GM12878 (cell line): ENCODE measurements at regions not wholly inside any gene's neighbourhood (a gene's known extent, or its start where the extent isn't known, plus 50 kb on each side); places are given as distances from the start of the nearest gene placed in this dataset.

ENCODE experiments used
- ATAC-seq: fragments of 200-7000 bp; cut with Tn5 transposase; 3 replicates; pipeline ENCODE4 v1.9.1; 2020; ENCODE audit warnings: mild to moderate bottlenecking, moderate library complexity
- BruUV-seq: library from RNA; stranded (reverse); fragments of 400-500 nt; replicated peaks from 2 replicates; lab custom pipeline; 2021; lab: Mats Ljungman, UMichigan
- CTCF ChIA-PET: fragments of 300-600 bp; sonication (Branson Sonifier 250); formaldehyde crosslinking; extraction: SDS; loops from one replicate; lab custom pipeline; 2021; ENCODE audit warnings: inconsistent platforms; lab: Yijun Ruan, JAX
- POLR2A ChIA-PET: fragments of 350-600 bp; formaldehyde crosslinking; extraction: SDS; loops from one replicate; lab custom pipeline; 2021; ENCODE audit warnings: inconsistent platforms; lab: Charles Lee
- RAD21 ChIA-PET: fragments of 300-600 bp; sonication (Branson Sonifier 250); formaldehyde crosslinking; loops from one replicate; lab custom pipeline; 2023; ENCODE audit warnings: antibody characterized with exemption; ENCODE audit not compliant: unreplicated experiment; lab: Charles Lee
- SMC1A ChIA-PET: fragments of 300-600 bp; sonication (Branson Sonifier 250); formaldehyde crosslinking; loops from one replicate; lab custom pipeline; 2023; ENCODE audit not compliant: unreplicated experiment, uncharacterized antibody; lab: Charles Lee
- DNase-seq: peaks from one replicate; pipeline ENCODE4 v3.0.0-alpha.2; 2011; ENCODE audit warnings: low read depth, low spot score
- FAIRE-seq: peaks from 3 replicates; lab custom pipeline; 2011; peaks lifted over from hg19 to GRCh38; lab: Jason Lieb, UNC
- H2AFZ ChIP-seq: 2 replicates; pipeline ENCODE4 v1.6.0; 2011; ENCODE audit warnings: low read depth, low read length, control low read depth; ENCODE audit not compliant: control insufficient read depth
- H3K27ac ChIP-seq: 2 replicates; pipeline ENCODE4 v1.5.1; 2011; ENCODE audit warnings: control low read depth; ENCODE audit not compliant: control insufficient read depth, insufficient read depth
- H3K27me3 ChIP-seq, 2 experiments: replicated peaks in 1 of 2; 2 replicates each; pipeline versions ENCODE4 v1.6.0 to v1.6.1; 2011; ENCODE audit warnings: low read length in 1 of 2; ENCODE audit not compliant: control insufficient read depth in 2 of 2, insufficient read depth in 2 of 2
- H3K36me3 ChIP-seq, 2 experiments: 2 replicates each; pipeline ENCODE4 v1.5.1; 2011; ENCODE audit warnings: low read length in 1 of 2; ENCODE audit not compliant: control insufficient read depth in 2 of 2, insufficient read depth in 2 of 2
- H3K4me1 ChIP-seq: 2 replicates; pipeline ENCODE4 v1.6.1; 2011; ENCODE audit warnings: mild to moderate bottlenecking, low read length, moderate library complexity, mixed read lengths; ENCODE audit not compliant: control insufficient read depth, insufficient read depth
- H3K4me2 ChIP-seq: 2 replicates; pipeline ENCODE4 v1.6.0; 2011; ENCODE audit warnings: control low read depth; ENCODE audit not compliant: control insufficient read depth, insufficient read depth
- H3K4me3 ChIP-seq: fragments of 200-600 bp; sonication (generic); 2 replicates; pipeline ENCODE4 v1.5.1; 2016
- H3K79me2 ChIP-seq: 2 replicates; pipeline ENCODE4 v1.6.0; 2011; ENCODE audit warnings: low read length; ENCODE audit not compliant: control insufficient read depth, insufficient read depth
- H3K9ac ChIP-seq: 2 replicates; pipeline ENCODE4 v1.8.0; 2011; ENCODE audit warnings: low read length, control low read depth, mixed read lengths; ENCODE audit not compliant: control insufficient read depth, insufficient read depth
- H3K9me3 ChIP-seq: replicated peaks from 3 replicates; pipeline ENCODE4 v1.5.1; 2011; ENCODE audit warnings: mild to moderate bottlenecking, low read length; ENCODE audit not compliant: control insufficient read depth, insufficient read depth
- H4K20me1 ChIP-seq: 2 replicates; pipeline ENCODE4 v1.6.0; 2011; ENCODE audit not compliant: control insufficient read depth, insufficient read depth
- ASH2L ChIP-seq: fragments of 300-600, 200-600 bp; sonication (generic); IDR thresholded peaks from 2 replicates; pipeline ENCODE4 v1.6.1; 2017; ENCODE audit warnings: low read depth, mild to moderate bottlenecking, borderline replicate concordance
- ATF3 ChIP-seq: IDR thresholded peaks from 2 replicates; pipeline ENCODE4 v1.6.1; 2011; ENCODE audit warnings: low read depth, mild to moderate bottlenecking, low read length, moderate library complexity, borderline replicate concordance; ENCODE audit errors: extremely low read depth
- NR2C2 ChIP-seq: IDR thresholded peaks from 2 replicates; pipeline ENCODE4 v1.6.1; 2011; ENCODE audit warnings: borderline replicate concordance, low read depth; ENCODE audit not compliant: control insufficient read depth, insufficient read length
- PKNOX1 ChIP-seq: fragments of 450-650 bp; IDR thresholded peaks from 2 replicates; pipeline ENCODE4 v1.6.1; 2016; ENCODE audit warnings: mild to moderate bottlenecking
- RELB ChIP-seq: fragments of 450-650 bp; IDR thresholded peaks from 2 replicates; pipeline ENCODE4 v1.6.1; 2017; ENCODE audit warnings: low read depth, mild to moderate bottlenecking, moderate library complexity
- WRNIP1 ChIP-seq: IDR thresholded peaks from 2 replicates; pipeline ENCODE4 v1.6.1; 2011; ENCODE audit warnings: low read depth, low read length, improper control_type of control experiment, borderline replicate concordance
- ZNF622 ChIP-seq: fragments of 450-650 bp; IDR thresholded peaks from 2 replicates; pipeline ENCODE4 v1.6.1; 2017; ENCODE audit warnings: mild to moderate bottlenecking, inconsistent platforms
- WGBS: methylation state at CpG from one replicate; pipeline ENCODE4 v1.1.6; 2016; ENCODE audit warnings: low lambda C conversion rate; ENCODE audit not compliant: insufficient replicate concordance, insufficient coverage; ENCODE audit errors: missing lambda C conversion rate; 5-methylcytosine and 5-hydroxymethylcytosine counted together
- in situ Hi-C: fragments of 300-500 bp; cut with MboI; formaldehyde crosslinking; loops from 9 replicates; pipeline ENCODE4 v1.14.3; 2018; ENCODE audit warnings: mixed read lengths
- intact Hi-C: fragments of 100-400 bp; cut with micrococcal nuclease; formaldehyde crosslinking; loops from one replicate; pipeline ENCODE4 v1.14.2; 2022; ENCODE audit not compliant: unreplicated experiment

GRCh38 chr22:27543460-27543859 lies 258.1 kb downstream of the MN1 start:
- no peaks in the 10 kb centered on the region for H3K9me3 ChIP-seq
- RAD21 ChIA-PET, result no interaction called here
- TF ChIP-seq NR2C2 (no peak), RELB (no peak), PKNOX1 (no peak), ZNF622 (no peak), ASH2L (no peak), ATF3 (no peak), WRNIP1 (no peak)
- no peak for DNase-seq
- no peak overlapping the region for H2AFZ ChIP-seq
- H4K20me1 ChIP-seq, result no peaks in the 10 kb centered on the region
- POLR2A ChIA-PET, result no interaction called here
- no peaks in the 10 kb centered on the region for H3K36me3 ChIP-seq
- no peak overlapping the region for H3K4me3 ChIP-seq
- FAIRE-seq, result no peak
- H3K4me1 ChIP-seq, result no peaks in the 10 kb centered on the region
- peaks cover 0 to 1% of the 10 kb centered on the region in 2 experiments; a peak in 1 of 4 replicates for H3K27me3 ChIP-seq
- no peak for ATAC-seq
- SMC1A ChIA-PET, result no interaction called here
- WGBS, result 0% methylated on average over 2 of the region's 2 CpGs
- in situ Hi-C loops, result no loop called here
- BruUV-seq, result no TSS peak
- H3K79me2 ChIP-seq, result no peaks in the 10 kb centered on the region
- intact Hi-C loops, result no loop called here
- H3K9ac ChIP-seq, result no peak overlapping the region
- no peak overlapping the region for H3K4me2 ChIP-seq
- H3K27ac ChIP-seq, result no peak overlapping the region
- CTCF ChIA-PET, result no interaction called here
